HG02798 (cell line): ENCODE measurements at regions not wholly inside any gene's neighbourhood (a gene's known extent, or its start where the extent isn't known, plus 50 kb on each side); places are given as distances from the start of the nearest gene placed in this dataset.
"Not testable (repeated sequence)": the region's sequence is repeated elsewhere in the genome, so short reads cannot be mapped to it uniquely, and the experiment has no call there.

Source experiments
- ATAC-seq: cut with Tn5 transposase; IDR thresholded peaks from one replicate; pipeline ENCODE4 v1.9.1; 2021; ENCODE audit warnings: mild to moderate bottlenecking; ENCODE audit not compliant: unreplicated experiment, poor library complexity

DNA sequence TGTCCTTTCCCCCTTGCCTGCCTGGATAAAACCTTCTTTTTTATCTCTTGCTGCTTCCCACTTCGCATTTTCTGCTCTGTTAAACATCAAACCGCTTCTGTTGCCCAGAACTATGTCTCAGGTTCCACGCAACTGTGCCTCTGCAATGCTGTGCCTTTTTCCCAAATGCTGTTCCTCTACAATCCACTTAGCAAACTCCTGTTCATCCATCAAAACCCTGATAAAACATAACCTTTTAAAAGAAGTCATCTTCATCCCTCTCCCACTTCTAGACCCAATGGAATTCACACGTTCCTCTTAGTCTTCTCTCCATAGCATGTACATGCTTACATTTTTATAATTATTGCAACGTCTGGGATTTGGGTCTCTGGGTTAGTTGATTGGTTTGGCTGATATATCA, 111.9 kb upstream of the RRN3 start:
- ATAC-seq = not testable (repeated sequence)

DNA sequence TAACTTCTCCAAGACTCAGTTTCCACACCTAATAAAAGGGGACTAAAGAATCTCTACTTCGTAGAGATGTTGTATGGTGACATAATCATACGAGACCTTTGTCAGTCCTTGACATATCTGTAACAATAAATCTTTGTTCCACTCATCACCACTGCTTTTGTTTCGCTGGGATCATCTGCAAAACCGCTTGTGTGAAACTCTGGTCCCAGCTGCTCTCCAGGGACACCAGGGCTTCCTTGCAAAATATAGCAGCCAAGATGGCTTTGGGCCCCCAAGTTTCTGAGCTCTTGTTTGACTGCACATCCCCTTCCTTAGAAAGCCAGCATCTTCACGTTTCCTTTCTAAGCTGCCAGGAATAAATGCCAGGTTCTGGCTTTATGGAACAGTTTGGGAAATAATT, 110.5 kb upstream of the RRN3 start:
- ATAC-seq = not testable (repeated sequence)

DNA sequence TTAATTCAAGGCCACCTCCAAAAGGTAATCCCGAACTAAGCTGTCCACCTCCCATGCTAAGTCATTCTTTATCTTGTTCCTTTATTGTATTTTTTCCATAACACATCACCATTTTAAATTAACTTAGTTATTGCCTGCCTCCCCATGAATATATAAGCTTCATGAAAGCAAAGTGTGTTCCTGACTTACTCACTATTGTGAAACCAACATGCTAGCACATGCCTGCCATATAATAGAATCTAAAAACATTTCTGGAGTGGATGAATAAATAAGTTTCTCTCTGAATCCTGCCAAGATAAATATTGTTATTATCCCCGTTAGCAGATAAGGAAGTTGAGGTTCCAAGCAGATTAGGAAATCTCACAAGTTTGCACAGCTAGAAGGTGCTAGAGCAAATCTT, 98.7 kb upstream of the RRN3 start:
- not testable (repeated sequence) for ATAC-seq

DNA sequence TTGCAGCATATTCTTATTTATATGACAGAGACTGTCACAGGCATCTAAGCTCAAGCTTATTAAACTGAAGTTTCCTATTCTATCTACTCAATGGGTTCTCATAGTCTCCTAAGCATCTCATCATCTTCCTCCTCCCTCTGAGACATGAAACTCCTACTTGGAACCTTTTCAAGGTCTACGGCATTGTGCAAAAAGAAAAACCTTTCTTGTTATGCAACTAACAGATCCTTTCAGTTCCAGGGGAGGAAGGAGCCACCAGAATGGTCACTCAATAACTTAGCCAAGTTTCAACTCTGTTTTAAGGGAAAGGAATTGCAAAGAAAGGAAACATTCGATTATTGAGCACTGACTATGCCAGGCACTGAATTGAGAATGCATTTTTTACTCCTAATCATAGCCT, 98.1 kb upstream of the RRN3 start:
- ATAC-seq = not testable (repeated sequence)

DNA sequence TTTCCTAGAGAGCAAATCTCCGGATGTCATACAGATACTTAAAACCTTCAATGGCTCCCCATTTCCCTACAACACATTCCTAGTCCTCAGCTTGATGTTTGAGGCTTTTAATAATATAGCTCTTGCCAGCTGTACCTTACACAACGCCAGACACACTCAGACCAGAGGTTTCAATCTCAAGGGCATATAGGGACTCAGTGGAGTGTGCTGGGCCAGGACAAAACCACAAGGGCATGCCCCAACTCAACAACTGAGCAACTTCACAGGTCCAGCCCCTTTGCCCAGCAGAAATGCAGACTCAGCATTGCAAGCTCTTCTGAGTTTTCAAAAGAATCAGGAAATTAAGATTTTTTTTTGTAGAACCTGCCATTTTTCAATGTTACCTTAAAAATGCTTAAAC, 95.4 kb upstream of the RRN3 start:
- not testable (repeated sequence) for ATAC-seq
